Keratinocyte (primary cell): ENCODE measurements at regions not wholly inside any gene's neighbourhood (a gene's known extent, or its start where the extent isn't known, plus 50 kb on each side); places are given as distances from the start of the nearest gene placed in this dataset.

Experiments used
- DNase-seq: peaks from one replicate; pipeline ENCODE4 v3.0.0-alpha.2; 2011; ENCODE audit warnings: low read depth, missing footprints, low spot score
- FAIRE-seq: peaks from 2 replicates; lab custom pipeline; 2011; peaks lifted over from hg19 to GRCh38; lab: Jason Lieb, UNC
- H2AFZ ChIP-seq: 2 replicates; pipeline ENCODE4 v1.6.0; 2012; ENCODE audit warnings: low read length, control low read depth, inconsistent platforms; ENCODE audit not compliant: control insufficient read depth
- H3K27ac ChIP-seq: 2 replicates; pipeline ENCODE4 v1.5.1; 2011; ENCODE audit warnings: low read length; ENCODE audit not compliant: control insufficient read depth, insufficient read depth
- H3K27me3 ChIP-seq: 3 replicates; pipeline ENCODE4 v1.6.0; 2011; ENCODE audit warnings: low read length; ENCODE audit not compliant: control insufficient read depth, insufficient read depth; ENCODE audit errors: extremely low read depth
- H3K36me3 ChIP-seq, 2 experiments: 2 replicates in 1 of 2; 3 replicates in 1 of 2; pipeline ENCODE4 v1.5.1; 2011; ENCODE audit warnings: low read length in 2 of 2, mild to moderate bottlenecking in 1 of 2; ENCODE audit not compliant: control insufficient read depth in 2 of 2, insufficient read depth in 2 of 2; ENCODE audit errors: extremely low read depth in 1 of 2
- H3K4me1 ChIP-seq: 3 replicates; pipeline ENCODE4 v1.5.1; 2011; ENCODE audit warnings: low read length; ENCODE audit not compliant: control insufficient read depth, insufficient read depth; ENCODE audit errors: extremely low read depth
- H3K4me2 ChIP-seq: 3 replicates; pipeline ENCODE4 v1.6.0; 2011; ENCODE audit warnings: low read depth, low read length; ENCODE audit not compliant: control insufficient read depth, insufficient read depth; ENCODE audit errors: extremely low read depth
- H3K4me3 ChIP-seq, 3 experiments: fragments of 200-600 bp in 1 of 3; sonication (generic) in 1 of 3; 2 replicates in 2 of 3; 3 replicates in 1 of 3; pipeline ENCODE4 v1.5.1; 2011 to 2016; ENCODE audit warnings: low read length in 3 of 3, mild to moderate bottlenecking in 3 of 3, control low read depth in 2 of 3, inconsistent platforms in 1 of 3, low read depth in 1 of 3, mixed read lengths in 1 of 3, mixed run types in 1 of 3, moderate library complexity in 1 of 3; ENCODE audit not compliant: control insufficient read depth in 2 of 3, insufficient read depth in 2 of 3; ENCODE audit errors: extremely low read depth in 1 of 3
- H3K79me2 ChIP-seq: 2 replicates; pipeline ENCODE4 v1.6.0; 2012; ENCODE audit warnings: low read length; ENCODE audit not compliant: control insufficient read depth, insufficient read depth
- H3K9ac ChIP-seq: 3 replicates; pipeline ENCODE4 v1.6.0; 2011; ENCODE audit warnings: low read length; ENCODE audit not compliant: control insufficient read depth, insufficient read depth; ENCODE audit errors: extremely low read depth
- H3K9me1 ChIP-seq: 3 replicates; pipeline ENCODE4 v1.6.0; 2011; ENCODE audit warnings: low read length; ENCODE audit not compliant: control insufficient read depth, insufficient read depth; ENCODE audit errors: extremely low read depth
- H3K9me3 ChIP-seq: 2 replicates; pipeline ENCODE4 v1.5.1; 2012; ENCODE audit warnings: low read depth, low read length; ENCODE audit not compliant: control insufficient read depth
- H4K20me1 ChIP-seq: 3 replicates; pipeline ENCODE4 v1.6.0; 2011; ENCODE audit warnings: low read length; ENCODE audit not compliant: control insufficient read depth, insufficient read depth; ENCODE audit errors: extremely low read depth
- CTCF ChIP-seq, 3 experiments: IDR thresholded peaks in 1 of 3; conservative IDR thresholded peaks in 1 of 3; optimal IDR thresholded peaks in 1 of 3; 2 replicates in 2 of 3; 3 replicates in 1 of 3; pipeline versions ENCODE3 to v1.5.1; 2011; ENCODE audit warnings: low read length in 3 of 3, mild to moderate bottlenecking in 3 of 3, moderate library complexity in 2 of 3, control low read depth in 1 of 3, inconsistent platforms in 1 of 3; ENCODE audit not compliant: insufficient read depth in 2 of 3; ENCODE audit errors: extremely low read depth in 1 of 3
- EZH2 ChIP-seq: IDR thresholded peaks from one replicate; pipeline ENCODE4 v1.6.1; 2012; ENCODE audit warnings: inconsistent platforms, mild to moderate bottlenecking, low read length, moderate library complexity
- dilution Hi-C: fragments of 300-500 bp; cut with MboI; formaldehyde crosslinking; loops from one replicate; pipeline ENCODE4 v1.7.0; 2020; ENCODE audit warnings: low sequenced_read_pairs; ENCODE audit not compliant: extremely low pct_ligation_motif_present

- Histone ChIP-seq H4K20me1 (no peaks in the 10 kb centered on the region), H2AFZ (no peak overlapping the region), H3K9ac (no peak overlapping the region), H3K4me3 (no peak overlapping the region), H3K36me3 (no peaks in the 10 kb centered on the region), H3K27me3 (peaks cover 6% of the 10 kb centered on the region), H3K9me1 (no peaks in the 10 kb centered on the region), H3K27ac (no peak overlapping the region), H3K4me2 (no peak overlapping the region), H3K4me1 (no peaks in the 10 kb centered on the region), H3K9me3 (no peaks in the 10 kb centered on the region), H3K79me2 (no peaks in the 10 kb centered on the region)
- FAIRE-seq (no peak), DNase-seq (no peak)
- dilution Hi-C loops: no loop called here
- TF ChIP-seq CTCF (optimal IDR thresholded peaks at IDR 0.05 in 1 of 3, IDR thresholded peaks at IDR 0.05 in 1 of 3, conservative IDR thresholded peaks at IDR 0.05 in 1 of 3; ENCODE audit: extremely low read depth in 1 of 3, insufficient read depth in 2 of 3, low read length in 3 of 3): no peak
- no peak for TF ChIP-seq EZH2
Measured at GRCh38 chr6:14837435-14837834, 408.4 kb upstream of the JARID2 start.

DNA sequence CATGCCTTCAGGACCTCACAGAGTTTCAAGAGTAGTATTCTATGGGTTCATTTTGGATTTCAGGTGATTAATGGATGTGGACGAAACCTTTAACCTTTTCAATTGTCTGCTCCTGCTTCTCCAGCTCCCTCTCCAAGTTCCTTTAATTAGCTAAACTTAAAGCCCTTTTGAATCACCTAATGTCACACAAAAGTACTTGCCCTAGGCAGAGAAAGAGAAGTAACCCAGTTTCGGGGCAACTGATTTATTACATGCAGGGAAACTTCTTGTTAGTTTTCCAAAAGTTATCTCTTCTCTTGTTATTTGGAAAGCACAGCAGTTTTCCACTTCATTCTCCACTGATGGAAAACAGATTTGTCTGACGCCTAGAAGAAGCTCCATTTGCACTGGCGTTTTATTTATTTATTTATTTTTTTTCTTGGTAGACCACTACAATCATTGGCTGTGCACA is 407.7 kb upstream of the JARID2 start:
- Histone ChIP-seq H3K4me1 (no peaks in the 10 kb centered on the region), H3K9me1 (no peaks in the 10 kb centered on the region), H3K9ac (no peak overlapping the region), H3K36me3 (no peaks in the 10 kb centered on the region), H3K4me2 (no peak overlapping the region), H3K27ac (no peak overlapping the region), H3K9me3 (no peaks in the 10 kb centered on the region), H4K20me1 (no peaks in the 10 kb centered on the region), H2AFZ (no peak overlapping the region), H3K4me3 (no peak overlapping the region), H3K27me3 (peaks cover 6% of the 10 kb centered on the region), H3K79me2 (no peaks in the 10 kb centered on the region)
- no peak for DNase-seq
- dilution Hi-C loops: no loop called here
- TF ChIP-seq CTCF (optimal IDR thresholded peaks at IDR 0.05 in 1 of 3, IDR thresholded peaks at IDR 0.05 in 1 of 3, conservative IDR thresholded peaks at IDR 0.05 in 1 of 3; ENCODE audit: extremely low read depth in 1 of 3, insufficient read depth in 2 of 3, low read length in 3 of 3) (no peak), EZH2 (no peak)
- FAIRE-seq: no peak
